Osteoblast (primary cell): ENCODE measurements at regions not wholly inside any gene's neighbourhood (a gene's known extent, or its start where the extent isn't known, plus 50 kb on each side); places are given as distances from the start of the nearest gene placed in this dataset.

Experiments used
- DNase-seq: peaks from one replicate; pipeline ENCODE4 v3.0.0; 2011; ENCODE audit warnings: low spot score, mixed read lengths; ENCODE audit not compliant: insufficient read length; ENCODE audit errors: missing footprints
- H2AFZ ChIP-seq: 2 replicates; pipeline ENCODE4 v1.6.0; 2011; ENCODE audit warnings: mild to moderate bottlenecking, low read length
- H3K27ac ChIP-seq: 2 replicates; pipeline ENCODE4 v1.5.1; 2011; ENCODE audit warnings: mild to moderate bottlenecking, low read depth, low read length, moderate library complexity
- H3K27me3 ChIP-seq: 2 replicates; pipeline ENCODE4 v1.6.0; 2012; ENCODE audit warnings: mild to moderate bottlenecking, control low read depth, inconsistent platforms, low read length, moderate library complexity; ENCODE audit not compliant: insufficient read depth
- H3K36me3 ChIP-seq: 2 replicates; pipeline ENCODE4 v1.5.1; 2011; ENCODE audit warnings: mild to moderate bottlenecking, low read length, control low read depth, moderate library complexity; ENCODE audit not compliant: insufficient read depth
- H3K4me1 ChIP-seq: 2 replicates; pipeline ENCODE4 v1.5.1; 2011; ENCODE audit warnings: mild to moderate bottlenecking, low read length, control low read depth, moderate library complexity; ENCODE audit not compliant: insufficient read depth
- H3K4me2 ChIP-seq: 2 replicates; pipeline ENCODE4 v1.6.0; 2011; ENCODE audit warnings: mild to moderate bottlenecking, low read length; ENCODE audit not compliant: insufficient read depth
- H3K4me3 ChIP-seq: fragments of 200-600 bp; sonication (generic); 3 replicates; pipeline ENCODE4 v1.5.1; 2012; ENCODE audit warnings: mild to moderate bottlenecking, low read length, inconsistent platforms; ENCODE audit not compliant: insufficient read depth
- H3K79me2 ChIP-seq: 2 replicates; pipeline ENCODE4 v1.6.0; 2012; ENCODE audit warnings: mild to moderate bottlenecking, low read length, control low read depth, inconsistent platforms; ENCODE audit not compliant: insufficient read depth
- H3K9me3 ChIP-seq: 2 replicates; pipeline ENCODE4 v1.5.1; 2011; ENCODE audit warnings: low read depth, low read length, control low read depth
- H4K20me1 ChIP-seq: 2 replicates; pipeline ENCODE4 v1.6.0; 2012; ENCODE audit warnings: mild to moderate bottlenecking, low read length, control low read depth; ENCODE audit not compliant: insufficient read depth
- TF ChIP-seq, protein P1 (sequence below): IDR thresholded peaks from 2 replicates; pipeline ENCODE4 v1.5.1; 2011; ENCODE audit warnings: mild to moderate bottlenecking, low read depth, low read length, moderate library complexity; ENCODE audit errors: extremely low read depth

DNA sequence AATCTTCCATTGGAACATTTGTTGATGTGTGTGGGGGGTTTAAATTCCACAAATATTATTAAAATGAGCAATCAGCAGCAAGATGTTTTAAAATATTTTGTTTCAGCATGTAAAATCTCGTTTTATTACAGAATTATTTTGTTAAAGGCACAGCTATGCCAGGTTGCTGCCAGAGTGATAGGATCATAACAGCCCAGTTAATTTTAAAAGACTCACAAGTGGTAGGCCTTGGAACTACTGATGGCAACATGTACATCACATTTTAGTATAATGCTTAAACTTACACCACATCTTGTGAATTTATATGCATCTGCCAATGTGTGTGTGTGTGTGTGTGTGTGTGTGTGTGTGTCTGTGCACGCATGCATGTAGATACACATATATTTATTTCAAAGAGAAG, 97.8 kb upstream of the SPRY1 start:
- Histone ChIP-seq H2AFZ (no peak overlapping the region), H3K36me3 (no peaks in the 10 kb centered on the region), H3K4me2 (peak overlapping the region; percentile 5), H3K4me1 (peaks cover 13% of the 10 kb centered on the region), H3K27me3 (no peaks in the 10 kb centered on the region), H3K79me2 (no peaks in the 10 kb centered on the region), H4K20me1 (no peaks in the 10 kb centered on the region), H3K9me3 (no peaks in the 10 kb centered on the region), H3K27ac (peak overlapping the region; percentile 19), H3K4me3 (no peak overlapping the region)
- TF ChIP-seq, protein P1, sequence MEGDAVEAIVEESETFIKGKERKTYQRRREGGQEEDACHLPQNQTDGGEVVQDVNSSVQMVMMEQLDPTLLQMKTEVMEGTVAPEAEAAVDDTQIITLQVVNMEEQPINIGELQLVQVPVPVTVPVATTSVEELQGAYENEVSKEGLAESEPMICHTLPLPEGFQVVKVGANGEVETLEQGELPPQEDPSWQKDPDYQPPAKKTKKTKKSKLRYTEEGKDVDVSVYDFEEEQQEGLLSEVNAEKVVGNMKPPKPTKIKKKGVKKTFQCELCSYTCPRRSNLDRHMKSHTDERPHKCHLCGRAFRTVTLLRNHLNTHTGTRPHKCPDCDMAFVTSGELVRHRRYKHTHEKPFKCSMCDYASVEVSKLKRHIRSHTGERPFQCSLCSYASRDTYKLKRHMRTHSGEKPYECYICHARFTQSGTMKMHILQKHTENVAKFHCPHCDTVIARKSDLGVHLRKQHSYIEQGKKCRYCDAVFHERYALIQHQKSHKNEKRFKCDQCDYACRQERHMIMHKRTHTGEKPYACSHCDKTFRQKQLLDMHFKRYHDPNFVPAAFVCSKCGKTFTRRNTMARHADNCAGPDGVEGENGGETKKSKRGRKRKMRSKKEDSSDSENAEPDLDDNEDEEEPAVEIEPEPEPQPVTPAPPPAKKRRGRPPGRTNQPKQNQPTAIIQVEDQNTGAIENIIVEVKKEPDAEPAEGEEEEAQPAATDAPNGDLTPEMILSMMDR: no peak
- DNase-seq: peak; percentile 17

DNA sequence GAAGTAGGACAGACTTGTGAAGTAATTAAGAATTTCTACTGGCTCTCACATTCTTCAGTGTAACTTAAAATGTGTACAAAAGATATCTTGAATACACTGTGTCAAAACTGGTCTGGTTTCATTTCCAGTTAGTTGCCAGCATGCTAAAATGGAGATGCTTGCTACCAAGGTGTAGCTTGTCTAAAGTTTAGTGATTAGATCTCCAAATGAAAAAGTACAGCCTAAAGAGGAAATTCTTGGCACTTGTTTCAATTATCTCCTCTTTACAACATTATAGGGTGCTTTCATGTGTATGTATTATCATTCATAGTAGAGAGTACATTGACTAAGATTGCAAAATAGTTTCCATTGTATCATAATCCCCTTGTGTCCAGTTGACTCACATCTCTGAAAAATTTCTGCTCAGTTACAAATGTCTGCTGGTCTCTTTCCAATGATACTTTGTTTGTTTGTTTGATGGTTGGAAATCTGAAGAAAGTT, 97.3 kb upstream of the SPRY1 start:
- H3K4me1 ChIP-seq: peaks cover 13% of the 10 kb centered on the region
- H3K27me3 ChIP-seq: no peaks in the 10 kb centered on the region
- no peaks in the 10 kb centered on the region for H3K79me2 ChIP-seq
- peak overlapping the region; percentile 19 for H3K27ac ChIP-seq
- H3K36me3 ChIP-seq: no peaks in the 10 kb centered on the region
- no peak overlapping the region for H3K4me3 ChIP-seq
- DNase-seq: peak; percentile 70
- peak overlapping the region; percentile 5 for H3K4me2 ChIP-seq
- no peak overlapping the region for H2AFZ ChIP-seq
- H4K20me1 ChIP-seq: no peaks in the 10 kb centered on the region
- TF ChIP-seq, protein P1: no peak
- H3K9me3 ChIP-seq: no peaks in the 10 kb centered on the region

DNA sequence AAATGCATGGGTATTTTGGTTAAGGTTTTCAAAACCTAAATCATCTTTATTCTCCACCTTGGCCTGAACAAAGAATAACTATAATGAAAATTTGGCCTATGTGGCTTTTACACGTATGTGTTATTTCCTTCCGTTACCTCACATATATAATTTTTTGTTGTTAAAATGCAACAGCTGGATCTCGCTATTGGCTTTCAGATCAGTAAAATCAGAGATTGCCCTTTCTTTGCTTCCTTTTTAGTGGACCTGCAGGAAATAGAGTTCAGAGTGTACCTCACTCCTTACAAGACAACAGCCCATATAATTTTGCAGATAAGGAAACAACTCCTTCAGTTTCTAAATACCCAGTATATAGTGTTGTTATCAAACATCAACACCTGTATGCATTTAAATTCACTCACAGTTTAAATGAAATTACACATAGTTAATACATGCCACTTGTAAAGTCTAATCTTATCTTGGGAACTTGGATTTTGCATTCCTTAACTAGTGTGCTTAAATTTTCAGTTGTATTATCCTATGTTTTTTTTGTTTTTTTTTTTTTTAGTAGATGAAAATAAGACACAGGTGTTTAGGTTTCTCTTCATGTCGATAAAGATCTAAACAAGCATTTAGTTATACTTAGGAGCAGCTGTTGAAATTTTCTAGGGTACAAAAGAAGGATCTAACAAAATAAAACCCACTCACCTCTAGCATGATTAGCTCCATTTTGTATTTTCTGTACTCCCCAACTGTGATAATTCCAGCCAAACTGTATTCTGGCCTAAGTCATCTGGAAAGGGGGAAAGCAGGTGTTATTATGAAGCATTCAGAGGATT, 96.2 kb upstream of the SPRY1 start:
- H3K4me2 ChIP-seq: no peak overlapping the region
- no peaks in the 10 kb centered on the region for H3K27me3 ChIP-seq
- no peaks in the 10 kb centered on the region for H4K20me1 ChIP-seq
- no peak for DNase-seq
- H3K9me3 ChIP-seq: no peaks in the 10 kb centered on the region
- no peak overlapping the region for H3K27ac ChIP-seq
- TF ChIP-seq, protein P1: no peak
- no peak overlapping the region for H3K4me3 ChIP-seq
- no peaks in the 10 kb centered on the region for H3K36me3 ChIP-seq
- no peak overlapping the region for H2AFZ ChIP-seq
- H3K79me2 ChIP-seq: no peaks in the 10 kb centered on the region
- H3K4me1 ChIP-seq: peaks cover 13% of the 10 kb centered on the region

DNA sequence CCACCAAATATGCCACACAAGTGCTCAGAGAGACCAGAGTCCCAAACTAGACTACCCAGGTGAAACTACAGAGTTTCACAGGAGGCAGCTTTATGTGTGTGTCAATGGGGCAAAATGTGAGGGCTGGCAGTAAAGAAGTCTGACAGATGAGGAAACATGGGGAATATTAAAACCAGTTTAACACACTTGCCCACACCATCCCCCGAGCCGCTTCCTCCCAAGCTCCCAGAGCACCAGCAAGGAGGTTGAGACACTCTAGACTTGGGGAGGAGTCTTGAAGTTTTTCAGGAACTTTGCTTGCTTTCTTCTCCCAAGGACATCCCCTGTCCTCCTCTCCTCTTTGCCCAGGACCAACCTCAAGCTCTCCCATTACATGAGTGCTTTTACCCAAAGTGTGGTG, 94.7 kb upstream of the SPRY1 start:
- Histone ChIP-seq H3K9me3 (no peaks in the 10 kb centered on the region), H2AFZ (no peak overlapping the region), H3K4me3 (no peak overlapping the region), H3K79me2 (no peaks in the 10 kb centered on the region), H3K4me1 (peaks cover 13% of the 10 kb centered on the region), H3K36me3 (no peaks in the 10 kb centered on the region), H3K27me3 (no peaks in the 10 kb centered on the region), H3K27ac (no peak overlapping the region), H4K20me1 (no peaks in the 10 kb centered on the region), H3K4me2 (no peak overlapping the region)
- TF ChIP-seq, protein P1: no peak
- no peak for DNase-seq
